ENCODE measurements at regions not wholly inside any gene's neighbourhood (a gene's known extent, or its start where the extent isn't known, plus 50 kb on each side); places are given as distances from the start of the nearest gene placed in this dataset.
"Not testable (repeated sequence)": the region's sequence is repeated elsewhere in the genome, so short reads cannot be mapped to it uniquely, and the experiment has no call there.

DNA sequence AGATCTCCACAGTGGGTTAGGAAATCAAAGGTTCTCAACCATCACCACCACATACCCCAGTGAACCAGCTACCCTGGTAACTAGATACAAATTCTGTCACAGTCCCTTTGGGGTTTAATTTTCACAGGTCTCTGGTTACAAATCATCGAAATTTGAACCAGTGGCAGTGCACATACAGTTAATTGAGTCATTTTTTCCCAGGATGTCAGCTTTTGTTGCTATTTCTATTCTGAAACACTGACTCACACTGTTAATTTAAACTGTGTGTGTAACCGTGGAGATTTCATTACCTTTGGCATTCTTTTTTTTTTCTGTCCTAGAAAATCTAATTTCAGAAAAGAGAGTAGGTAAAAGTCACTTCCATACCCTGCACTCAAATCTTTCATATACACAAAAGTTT lies 511.5 kb downstream of the TOX3 start:
- no peak for DNase-seq

- DNase-seq: no peak
These were observed 512.1 kb downstream of the TOX3 start for GRCh38 chr16:52034830-52035229.

DNA sequence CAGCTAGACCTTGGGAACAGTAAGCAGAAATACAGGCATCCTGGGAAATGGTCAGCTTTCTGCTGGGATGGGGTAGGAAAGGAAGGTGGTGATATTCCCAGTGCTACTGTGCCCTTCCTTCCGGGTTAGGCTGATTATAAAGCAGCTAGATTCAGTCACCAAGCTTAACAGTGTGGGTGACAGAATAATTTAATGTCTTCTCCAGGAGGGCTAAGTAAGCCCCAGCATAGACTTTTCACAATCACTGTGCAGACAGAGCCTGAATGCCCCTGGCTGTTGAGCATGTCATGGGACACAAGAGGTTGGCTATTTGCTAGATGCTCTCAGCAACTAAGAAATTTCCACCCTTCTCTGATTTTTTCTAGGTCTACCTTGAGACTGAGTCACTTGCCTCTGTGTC lies 513.0 kb downstream of the TOX3 start:
- DNase-seq: no peak

DNA sequence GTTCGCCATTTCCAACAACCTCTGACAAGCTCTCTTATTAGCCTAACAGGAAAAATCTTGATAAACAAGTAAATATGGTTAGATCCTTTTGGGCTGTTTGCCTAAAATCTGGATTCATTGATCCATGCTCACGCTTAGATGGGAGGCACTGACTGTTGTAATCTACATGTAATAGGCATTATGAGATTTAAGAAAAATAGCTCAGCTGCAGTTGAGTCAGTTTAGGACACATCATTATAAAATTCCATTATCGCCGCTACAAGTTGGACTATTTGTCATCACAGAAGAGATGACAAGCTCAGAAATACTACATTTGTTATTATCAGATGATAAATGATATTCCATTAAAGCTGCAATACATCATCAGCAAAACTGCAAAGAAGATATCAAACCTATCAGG lies 524.0 kb downstream of the TOX3 start:
- no peak for DNase-seq

DNA sequence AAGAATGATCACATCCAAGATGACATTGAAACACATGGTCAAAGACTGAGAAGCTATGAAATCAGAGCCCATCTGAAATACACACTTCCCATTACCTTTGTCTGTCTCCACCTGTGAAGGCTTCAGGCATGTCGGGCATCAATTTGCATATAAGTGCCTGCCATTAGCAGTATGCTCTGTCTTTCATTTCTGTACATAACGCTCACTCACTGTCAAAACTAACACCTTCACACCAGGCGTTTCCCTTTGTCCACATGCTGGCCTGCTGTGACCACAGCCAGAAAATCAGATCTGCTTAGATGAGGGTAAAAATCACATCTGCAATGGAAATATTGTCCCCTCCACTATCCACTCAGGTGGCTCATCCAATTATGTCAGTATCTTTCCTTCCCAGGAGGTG lies 524.8 kb downstream of the TOX3 start:
- DNase-seq: no peak

GRCh38 chr16:52016387-52016786 lies 530.6 kb downstream of the TOX3 start:
- DNase-seq: no peak

GRCh38 chr16:52005551-52005950 lies 541.4 kb downstream of the TOX3 start:
- no peak for DNase-seq

DNA sequence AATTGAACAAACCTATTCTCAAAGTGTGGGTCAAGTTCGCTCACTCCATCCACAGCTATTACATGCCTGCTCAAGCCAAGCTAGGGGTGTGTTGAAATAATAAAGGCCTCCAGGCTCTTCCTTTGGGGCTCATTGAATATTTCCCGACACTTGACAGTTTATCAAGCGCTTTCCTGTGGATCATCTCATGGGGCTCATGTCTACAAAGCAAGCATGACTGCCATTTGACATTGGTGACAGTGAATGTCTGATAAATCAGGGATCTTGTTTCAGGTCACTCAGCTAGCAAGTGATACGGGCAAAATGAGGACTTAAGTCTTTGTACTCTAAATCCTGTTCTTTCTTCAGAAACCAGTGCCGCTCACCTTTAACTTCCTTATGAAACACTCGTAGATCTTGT lies 542.6 kb downstream of the TOX3 start:
- DNase-seq: no peak

DNA sequence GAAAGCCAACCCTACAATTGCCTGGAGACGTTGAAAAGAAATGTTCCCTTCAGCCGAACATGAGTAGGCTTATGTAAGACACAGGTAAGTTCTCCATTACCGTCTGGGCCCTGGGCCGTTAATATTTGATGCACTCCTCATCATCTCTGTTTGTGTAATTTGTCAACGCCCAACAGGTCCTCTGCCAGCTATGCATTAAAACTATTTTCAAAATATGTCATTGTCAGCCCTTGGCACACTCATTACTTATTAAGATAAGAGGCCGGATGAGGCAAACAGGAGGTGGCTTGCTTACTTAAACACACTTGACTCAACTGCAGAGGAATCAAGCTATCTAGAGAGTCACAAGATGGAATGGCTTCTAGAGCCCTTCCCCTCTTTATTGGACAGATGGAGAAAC lies 544.9 kb downstream of the TOX3 start:
- no peak for DNase-seq

DNA sequence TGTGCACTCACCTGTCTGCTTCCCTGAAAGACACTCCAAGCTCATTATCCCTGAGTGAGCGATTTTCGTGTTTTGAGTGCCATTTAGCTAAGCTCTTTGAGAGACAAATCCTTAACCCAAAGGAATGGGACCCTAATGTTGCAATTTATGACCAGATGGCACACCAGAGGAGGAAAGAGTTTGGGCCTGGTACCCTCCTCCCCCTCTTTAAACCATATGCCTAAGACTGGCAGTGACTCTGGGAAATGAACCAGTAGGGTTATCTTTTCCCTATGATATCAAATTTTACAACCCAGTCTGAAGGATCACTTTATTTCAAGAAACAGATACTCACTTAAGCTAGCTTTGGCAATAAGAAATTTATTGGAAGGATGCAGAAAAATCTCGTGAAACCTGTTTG lies 550.4 kb downstream of the TOX3 start:
- DNase-seq: no peak

- no peak for DNase-seq
These were observed 552.3 kb downstream of the TOX3 start for GRCh38 chr16:51994597-51994996.

DNA sequence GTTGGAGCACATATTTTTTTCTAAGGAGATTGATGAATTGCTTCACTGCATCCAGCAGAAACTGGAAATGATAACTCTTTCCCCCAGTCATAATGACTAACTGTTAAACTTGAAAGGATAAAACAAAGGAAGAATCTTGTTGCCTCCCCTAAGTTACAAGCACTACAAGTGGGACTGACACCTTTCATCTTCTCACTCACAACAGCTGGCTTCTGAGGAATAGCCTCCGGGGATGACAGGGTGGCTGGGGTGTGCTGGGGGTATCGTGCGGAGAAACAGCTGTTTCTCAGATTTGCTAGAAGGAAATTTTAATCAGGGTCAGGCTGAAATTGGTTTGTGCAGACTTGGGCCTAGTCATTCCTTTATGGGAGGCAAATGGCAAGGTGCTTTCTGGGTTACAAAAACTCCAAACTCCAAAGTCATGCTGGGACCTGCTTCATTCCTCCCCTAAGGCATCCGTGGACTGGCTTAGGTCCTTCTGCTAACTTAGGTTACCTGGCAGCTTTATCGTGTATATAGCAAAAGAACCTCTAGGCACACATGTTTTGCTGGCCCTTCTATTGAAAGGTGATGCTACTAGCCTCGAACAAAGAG lies 557.2 kb downstream of the TOX3 start:
- DNase-seq: no peak

DNA sequence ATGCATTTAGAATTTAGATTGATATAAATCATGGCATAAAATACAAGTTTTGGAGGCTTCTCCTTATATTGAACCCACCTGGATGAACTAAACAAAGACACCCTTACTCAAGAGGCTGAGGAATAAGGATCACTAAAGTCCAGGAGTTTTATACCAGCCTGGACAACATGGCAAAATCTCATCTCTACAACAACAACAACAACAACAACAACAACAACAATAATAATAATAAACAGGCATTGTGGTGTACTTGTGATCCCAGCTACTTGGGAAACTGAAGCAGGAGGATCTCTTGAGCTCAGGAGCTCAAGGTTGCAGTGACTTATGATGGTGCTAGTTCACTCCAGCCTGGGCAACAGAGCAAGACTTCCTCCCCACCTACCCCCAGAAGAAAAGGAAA lies 558.0 kb downstream of the TOX3 start:
- DNase-seq: no peak

DNA sequence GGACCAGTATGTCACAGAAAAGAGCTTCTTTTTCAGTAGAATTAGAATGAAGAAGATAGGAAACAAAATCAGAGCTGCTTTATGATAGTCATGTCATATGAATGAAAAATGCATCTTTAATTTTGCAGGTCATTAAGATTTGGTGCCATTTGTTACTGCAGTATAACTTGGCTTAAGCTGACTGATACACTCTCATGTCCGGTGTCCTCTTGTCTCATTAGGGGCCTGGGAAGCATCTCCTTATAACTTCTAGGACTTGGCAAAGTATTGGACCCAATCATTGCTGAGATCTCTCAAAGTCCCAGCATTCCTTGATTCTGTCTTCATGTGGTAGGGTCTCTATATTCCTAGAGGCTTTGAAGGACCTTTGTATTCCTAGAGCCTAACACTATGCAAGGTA lies 559.4 kb downstream of the TOX3 start:
- DNase-seq: no peak

- no peak for DNase-seq
These were observed 560.2 kb downstream of the TOX3 start for GRCh38 chr16:51986717-51987116.

- DNase-seq: no peak
These were observed 560.6 kb downstream of the TOX3 start for GRCh38 chr16:51986301-51986700.

GRCh38 chr16:51985126-51985525 lies 561.8 kb downstream of the TOX3 start:
- no peak for DNase-seq

- no peak for DNase-seq
These were observed 562.5 kb downstream of the TOX3 start for GRCh38 chr16:51984395-51984794.

DNA sequence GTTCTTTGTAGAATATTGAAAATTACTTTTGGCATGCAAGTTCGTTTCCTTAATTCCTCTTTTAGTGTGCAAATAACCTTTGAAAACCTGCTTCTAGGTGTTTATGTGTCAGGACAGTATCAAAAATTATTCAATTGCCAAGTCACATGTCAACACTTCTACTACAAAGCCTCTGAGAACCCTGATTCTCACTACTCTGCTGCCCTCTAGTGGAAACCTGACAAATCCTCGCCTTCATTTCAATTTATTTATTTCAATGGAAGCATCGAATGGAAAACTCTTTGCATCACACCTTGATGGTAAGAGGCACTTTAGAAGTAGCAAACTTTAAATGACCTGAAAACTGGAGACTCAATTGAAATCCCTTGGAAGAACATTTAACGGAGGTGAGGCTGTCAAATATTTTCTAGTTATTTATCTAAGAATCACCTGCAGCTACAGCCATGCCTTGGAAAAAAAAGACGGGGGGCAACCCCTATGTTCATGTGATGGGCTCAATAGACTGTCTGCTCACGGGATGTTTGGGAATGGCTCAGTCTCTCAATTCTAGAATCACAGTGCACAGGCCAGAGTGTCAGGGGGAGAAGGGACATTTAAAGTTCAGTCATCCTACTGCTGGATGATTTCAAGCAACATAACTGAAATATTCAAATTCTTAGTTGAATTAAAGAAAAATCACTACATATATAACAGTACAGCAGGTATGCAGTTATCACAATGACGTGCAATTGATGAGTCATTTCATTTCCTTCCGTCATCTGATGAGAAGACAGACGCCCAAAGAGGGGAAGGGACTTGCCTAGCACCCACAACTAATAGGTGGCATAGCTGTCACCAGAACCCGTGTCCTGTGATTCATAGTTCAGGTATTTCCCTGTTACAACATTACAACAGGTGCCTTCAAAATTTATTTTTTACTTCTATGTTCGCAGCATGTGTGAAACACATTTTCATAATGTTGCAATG lies 563.9 kb downstream of the TOX3 start:
- DNase-seq: no peak

DNA sequence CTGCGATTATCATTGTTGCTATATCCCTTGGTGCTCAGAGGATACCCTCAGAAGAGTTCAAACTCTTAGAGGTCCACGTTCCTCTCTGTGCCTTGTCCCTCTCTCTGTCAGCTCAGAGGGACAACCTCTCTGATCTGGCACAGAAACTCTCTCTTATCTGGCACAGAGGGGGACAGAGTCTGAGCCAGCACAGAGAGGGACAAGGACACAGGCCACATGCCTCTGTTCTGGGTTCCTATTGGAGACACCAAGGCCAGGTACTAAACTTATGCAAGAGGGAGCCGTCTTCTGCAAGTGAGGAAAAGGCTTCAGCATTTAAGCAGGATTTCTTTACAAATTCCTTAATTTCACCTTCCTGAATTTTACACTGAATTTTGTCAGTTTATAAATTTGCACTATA lies 565.2 kb downstream of the TOX3 start:
- no peak for DNase-seq

DNA sequence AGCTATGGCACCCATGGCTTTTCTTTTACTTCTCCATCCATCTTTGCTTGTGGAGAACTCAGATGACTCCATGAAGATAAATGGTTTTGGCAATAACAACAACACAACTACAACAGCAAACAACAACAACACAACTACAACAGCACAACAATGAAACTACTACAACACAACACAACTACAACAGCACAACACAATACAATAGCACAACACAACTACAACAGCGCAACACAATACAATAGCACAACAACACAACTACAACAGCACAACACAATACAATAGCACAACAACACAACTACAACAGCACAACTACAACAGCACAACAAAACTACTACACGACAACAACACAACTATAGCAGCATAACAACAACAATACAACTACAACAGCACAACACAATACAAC lies 569.4 kb downstream of the TOX3 start:
- DNase-seq: not testable (repeated sequence)

- DNase-seq: no peak
These were observed 575.8 kb downstream of the TOX3 start for GRCh38 chr16:51971184-51971583.

DNA sequence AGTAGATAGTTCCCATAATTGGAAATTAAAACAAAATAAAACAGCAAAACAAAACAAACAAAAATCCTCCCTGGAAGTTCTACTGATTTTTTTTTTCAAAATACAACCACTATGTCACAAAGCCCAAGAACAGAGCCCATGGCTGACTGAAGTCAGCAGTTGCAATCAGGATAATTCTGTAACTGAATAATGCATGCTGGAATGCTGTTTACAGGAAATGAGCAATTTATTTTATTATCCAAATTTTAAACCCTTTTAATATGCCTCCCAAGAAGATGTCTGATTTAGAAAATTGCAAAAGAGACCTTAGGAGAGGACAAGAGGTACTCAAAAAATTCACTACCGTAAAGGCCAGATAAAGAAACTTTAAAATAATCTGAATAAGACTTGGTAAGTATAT lies 578.2 kb downstream of the TOX3 start:
- no peak for DNase-seq

DNA sequence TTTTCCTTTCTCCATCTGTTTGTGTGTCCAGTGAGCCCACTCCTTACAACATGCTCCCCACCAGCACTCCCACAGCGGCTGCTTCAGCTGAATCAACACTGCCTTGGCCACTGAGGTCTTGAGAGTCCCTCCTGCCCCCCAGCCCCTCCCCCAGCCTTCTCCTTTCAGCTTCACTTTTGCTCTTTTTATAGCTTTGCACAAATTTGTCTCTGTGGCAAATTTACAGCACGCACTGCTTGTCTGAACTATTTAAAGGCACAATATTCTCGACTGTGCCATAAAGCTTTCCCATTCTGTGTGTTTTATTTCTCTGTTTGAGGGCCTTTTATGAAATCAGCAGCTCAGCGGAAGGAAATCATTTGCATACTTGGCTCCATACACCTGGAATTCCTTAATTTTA lies 579.3 kb downstream of the TOX3 start:
- no peak for DNase-seq

GRCh38 chr16:51960931-51961330 lies 586.0 kb downstream of the TOX3 start:
- no peak for DNase-seq

Data from left hindlimb (tissue), 1 donor.